ENCODE measurements at regions not wholly inside any gene's neighbourhood (a gene's known extent, or its start where the extent isn't known, plus 50 kb on each side); places are given as distances from the start of the nearest gene placed in this dataset.

GRCh38 chr13:65036999-65037398 lies 2193.1 kb downstream of the PCDH9 start:
- no peaks in the 10 kb centered on the region for H3K9me1 ChIP-seq (replicated peaks; ENCODE audit: control insufficient read depth, extremely low read depth, insufficient read depth, low read length)
- no peaks in the 10 kb centered on the region for H4K20me1 ChIP-seq (replicated peaks; ENCODE audit: control insufficient read depth, extremely low read depth, insufficient read depth, low read length)
- intact Hi-C loops (cut with micrococcal nuclease) (no loop called here), dilution Hi-C loops (cut with MboI; ENCODE audit: extremely low pct_ligation_motif_present, low sequenced_read_pairs) (no loop called here)
- POLR2A ChIA-PET: no interaction called here
- H3K9ac ChIP-seq (replicated peaks; ENCODE audit: extremely low read depth, insufficient read depth, low read length): no peak overlapping the region
- no peaks in the 10 kb centered on the region for H3K27me3 ChIP-seq (ENCODE audit: control insufficient read depth in 2 of 2, insufficient read depth in 2 of 2, low read length in 2 of 2)
- no peak overlapping the region for H3K4me2 ChIP-seq (ENCODE audit: insufficient read depth, low read length)
- CTCF ChIA-PET: no interaction called here
- H3K9me3 ChIP-seq (replicated peaks; ENCODE audit: control insufficient read depth, insufficient read depth, low read length): no peaks in the 10 kb centered on the region
- H2AFZ ChIP-seq (ENCODE audit: low read depth, low read length): no peak overlapping the region
- TF ChIP-seq POLR2AphosphoS5 (IDR thresholded peaks at IDR 0.05; ENCODE audit: insufficient read depth, low read depth, low read length) (no peak), GATA2 (IDR thresholded peaks at IDR 0.05; ENCODE audit: insufficient read depth, insufficient read length, low read depth, low read length) (no peak), CTCF (IDR thresholded peaks at IDR 0.05; ENCODE audit: extremely low read depth in 1 of 2, insufficient read depth in 1 of 2, low read depth in 1 of 2, low read length in 2 of 2) (no peak), MYC (IDR thresholded peaks at IDR 0.05; ENCODE audit: low read depth, low read length) (no peak), POLR2A (IDR thresholded peaks at IDR 0.05; ENCODE audit: low read depth, low read length) (no peak), FOS (IDR thresholded peaks at IDR 0.05; ENCODE audit: borderline replicate concordance, insufficient read depth, low read length) (no peak), EZH2 (IDR thresholded peaks at IDR 0.05; ENCODE audit: borderline replicate concordance, low read depth, low read length, severe bottlenecking) (no peak), JUN (IDR thresholded peaks at IDR 0.05; ENCODE audit: borderline replicate concordance, insufficient read depth, insufficient read length, low read depth) (no peak)
- TF ChIP-seq, protein P1, sequence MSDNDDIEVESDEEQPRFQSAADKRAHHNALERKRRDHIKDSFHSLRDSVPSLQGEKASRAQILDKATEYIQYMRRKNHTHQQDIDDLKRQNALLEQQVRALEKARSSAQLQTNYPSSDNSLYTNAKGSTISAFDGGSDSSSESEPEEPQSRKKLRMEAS (IDR thresholded peaks at IDR 0.05; ENCODE audit: insufficient read depth, insufficient read length): no peak
- no peak overlapping the region for H3K4me3 ChIP-seq (replicated peaks in 1 of 3; ENCODE audit: insufficient read depth in 1 of 3, low read depth in 1 of 3, low read length in 3 of 3)
- FAIRE-seq: no peak
- H3K4me1 ChIP-seq (ENCODE audit: control insufficient read depth, extremely low read depth, insufficient read depth, low read length): no peaks in the 10 kb centered on the region
- H3K36me3 ChIP-seq (ENCODE audit: control insufficient read depth in 2 of 2, extremely low read depth in 1 of 2, insufficient read depth in 2 of 2, low read length in 2 of 2): no peaks in the 10 kb centered on the region
- H3K79me2 ChIP-seq (ENCODE audit: control insufficient read depth, insufficient read depth, low read length): no peaks in the 10 kb centered on the region
- no peak for DNase-seq (ENCODE audit: low read depth, low spot score)
- H3K27ac ChIP-seq (ENCODE audit: insufficient read depth, low read depth, low read length): no peak overlapping the region
- BruUV-seq (replicated peaks): no TSS peak

All from endothelial cell of umbilical vein (primary cell).